NCI-H1092 treated with DMSO at 0.1 percent for 48 hours (cell line): ENCODE measurements at regions not wholly inside any gene's neighbourhood (a gene's known extent, or its start where the extent isn't known, plus 50 kb on each side); places are given as distances from the start of the nearest gene placed in this dataset.
"Not testable (repeated sequence)": the region's sequence is repeated elsewhere in the genome, so short reads cannot be mapped to it uniquely, and the experiment has no call there.

Experiments used
- DNase-seq: peaks from one replicate; lab custom pipeline; 2025; lab: John Stamatoyannopoulos, UW

DNA sequence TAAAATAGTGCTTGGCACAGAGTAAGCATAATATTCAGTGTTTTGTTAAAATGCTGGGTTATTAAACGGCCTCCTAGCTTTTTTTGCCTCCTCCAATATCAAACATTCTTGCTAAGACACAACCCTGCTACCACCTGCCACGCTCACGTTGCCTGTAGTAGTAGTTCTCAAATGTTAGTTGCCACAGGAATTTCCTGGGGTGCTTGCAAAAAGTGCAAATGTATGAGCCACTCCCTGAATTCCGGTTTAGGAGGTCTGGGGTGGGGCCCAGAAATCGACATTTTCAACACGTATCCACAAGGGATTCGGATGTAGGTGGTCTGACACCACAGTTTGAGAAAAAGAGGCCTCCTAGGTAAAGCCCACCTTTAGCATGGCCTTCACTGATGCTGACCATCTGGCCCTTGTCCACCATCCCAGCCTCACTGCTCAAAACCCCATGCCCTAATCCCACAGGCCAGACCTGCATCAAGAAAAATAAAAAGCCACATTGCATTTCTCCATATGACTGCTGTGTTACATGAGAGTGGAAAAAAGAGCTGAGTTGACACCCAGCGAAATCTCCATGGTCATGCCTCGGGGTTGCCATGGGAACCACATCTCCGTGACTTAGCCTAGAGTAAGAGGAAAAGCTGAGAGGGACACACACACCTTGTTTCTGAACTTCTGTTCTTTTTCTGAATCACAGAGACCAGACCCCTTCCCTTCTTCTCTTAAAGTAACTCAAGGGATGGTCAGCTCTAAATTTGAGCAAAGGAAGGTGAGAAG lies 116.4 kb upstream of the HES1 start:
- no peak for DNase-seq

DNA sequence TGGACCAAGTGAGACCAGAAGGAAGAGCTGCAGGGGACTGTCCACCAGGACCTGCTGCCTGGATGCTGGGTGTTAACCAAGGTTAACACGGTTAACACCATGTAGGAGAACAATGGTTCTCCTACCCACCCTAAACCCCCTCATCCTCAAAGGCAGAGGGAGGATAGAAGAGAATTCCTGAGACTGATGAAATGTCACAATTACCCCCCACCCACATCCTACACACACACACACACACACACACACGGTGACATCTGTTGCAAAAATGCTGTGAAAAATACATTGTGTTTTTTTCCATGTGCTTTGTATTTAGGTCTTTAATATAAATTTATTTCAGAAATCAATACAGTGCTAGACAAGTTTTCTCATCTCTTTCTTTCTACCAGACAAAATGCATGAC lies 113.9 kb upstream of the HES1 start:
- DNase-seq, result no peak

DNA sequence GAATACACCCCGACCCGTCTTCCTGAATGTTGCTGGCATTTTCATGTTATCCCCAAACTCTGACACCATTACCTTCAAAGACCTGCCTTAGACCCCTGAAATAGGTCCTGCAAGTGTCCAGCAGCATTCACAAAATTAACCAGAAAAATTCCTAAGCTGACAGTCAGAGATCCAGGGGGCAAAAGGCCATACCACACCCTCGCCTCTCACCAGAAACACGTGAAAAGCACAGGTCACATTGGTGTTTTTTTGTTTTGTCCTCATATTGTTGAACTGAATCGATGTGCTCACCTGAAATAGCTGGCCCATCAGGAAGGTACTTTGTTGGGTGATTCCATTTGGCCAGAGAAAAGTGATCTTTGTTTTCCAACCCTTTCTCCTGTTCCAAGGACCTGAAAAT lies 113.1 kb upstream of the HES1 start:
- DNase-seq, result no peak

DNA sequence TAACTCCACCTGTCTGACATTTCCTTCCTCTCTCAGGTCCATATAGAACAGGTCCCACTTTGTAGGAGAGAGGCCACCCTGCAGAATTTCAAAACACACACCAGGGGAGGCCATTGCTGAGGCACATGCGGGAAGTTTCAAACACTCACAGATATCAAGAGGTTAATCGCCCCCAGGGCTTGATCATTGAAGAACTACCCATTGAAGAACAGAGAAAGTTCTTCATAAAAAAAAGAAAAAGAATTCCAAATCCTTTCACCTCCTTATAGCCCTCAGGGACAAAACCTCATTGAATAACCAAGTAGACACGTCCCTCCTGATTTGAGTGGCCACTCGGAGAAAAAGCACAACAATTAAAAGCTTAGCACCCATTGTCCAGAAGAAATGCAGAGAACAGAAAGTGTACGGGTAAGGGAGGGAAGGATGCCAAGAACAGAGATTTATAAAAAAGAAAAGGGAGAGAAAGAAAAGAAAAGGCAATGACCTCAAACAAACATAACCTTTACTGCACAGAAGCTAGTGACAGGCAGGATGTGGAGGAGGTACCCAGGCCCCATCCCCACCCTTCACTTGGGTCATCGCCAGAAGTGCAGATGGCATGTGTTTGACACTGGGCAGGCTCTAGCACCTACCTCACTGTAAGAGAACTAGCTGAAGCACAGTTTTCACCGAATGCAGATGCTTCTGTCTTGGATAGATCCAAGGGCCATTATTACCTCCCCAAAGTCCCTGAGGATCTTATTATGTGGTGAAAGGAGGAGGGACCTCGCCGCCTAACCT lies 112.3 kb upstream of the HES1 start:
- peak; percentile 71 for DNase-seq

DNA sequence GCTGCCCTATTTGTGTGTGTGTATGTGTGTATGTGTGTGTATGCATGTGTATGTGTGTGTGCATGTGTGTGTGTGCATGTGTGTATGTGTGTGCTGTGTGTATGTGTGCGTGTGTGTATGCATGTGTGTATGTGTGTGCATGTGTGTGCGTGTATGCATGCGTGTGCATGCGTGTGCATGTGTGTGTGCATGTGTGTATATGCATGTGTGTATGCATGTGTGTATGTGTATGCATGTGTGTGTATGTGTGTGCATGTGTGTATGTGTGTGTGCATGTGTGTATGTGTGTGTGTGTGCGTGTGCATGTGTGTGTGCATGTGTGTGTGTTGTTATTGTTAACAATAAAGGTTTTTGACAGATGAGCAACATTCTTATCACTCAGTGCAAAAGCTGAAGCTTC lies 110.8 kb upstream of the HES1 start:
- no peak for DNase-seq

DNA sequence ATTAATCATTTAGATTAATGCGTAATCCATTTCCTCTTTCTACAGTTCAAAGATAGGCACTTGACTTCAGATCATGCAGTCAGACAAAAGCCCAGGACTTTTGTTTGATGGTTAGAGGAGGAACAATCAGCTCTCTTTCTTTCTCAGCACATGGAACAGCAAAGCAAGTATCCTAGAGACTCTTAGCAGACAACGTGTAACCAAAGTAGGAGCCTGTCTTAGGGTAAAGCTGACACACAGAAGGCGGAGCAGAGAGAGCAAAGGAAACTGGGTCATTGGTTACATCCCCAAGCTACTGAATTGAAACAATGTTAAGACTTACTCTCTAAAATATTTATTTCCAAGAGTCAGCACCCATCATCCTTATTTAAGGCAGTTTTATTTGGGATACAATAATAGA lies 110.0 kb upstream of the HES1 start:
- DNase-seq, result no peak

DNA sequence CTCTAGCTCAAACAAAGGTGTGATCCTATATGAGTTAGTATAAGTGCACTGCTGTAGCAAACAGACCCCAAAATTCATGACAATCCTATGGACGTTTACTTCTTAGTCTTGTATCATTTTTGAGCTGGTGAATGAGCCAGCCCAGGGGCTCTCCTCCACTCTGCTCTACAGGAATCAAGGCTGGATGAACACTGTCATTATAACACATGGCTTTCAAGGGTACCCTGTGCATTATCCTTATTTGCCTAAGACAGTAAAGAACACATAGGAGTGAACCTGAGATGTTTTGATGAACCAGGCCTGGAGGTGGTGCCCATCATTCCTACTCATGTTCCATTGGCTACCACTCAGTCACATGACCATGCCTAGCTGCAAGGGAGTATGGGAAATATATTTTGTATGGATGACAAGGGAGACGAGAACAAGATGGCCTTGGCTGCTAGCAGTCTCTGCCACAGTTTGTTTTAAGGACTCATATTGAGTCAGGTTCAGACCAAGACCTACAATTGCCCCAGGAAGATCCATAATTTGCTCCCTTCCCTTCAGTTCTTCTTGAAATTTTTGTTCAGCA lies 107.4 kb upstream of the HES1 start:
- DNase-seq, result no peak

DNA sequence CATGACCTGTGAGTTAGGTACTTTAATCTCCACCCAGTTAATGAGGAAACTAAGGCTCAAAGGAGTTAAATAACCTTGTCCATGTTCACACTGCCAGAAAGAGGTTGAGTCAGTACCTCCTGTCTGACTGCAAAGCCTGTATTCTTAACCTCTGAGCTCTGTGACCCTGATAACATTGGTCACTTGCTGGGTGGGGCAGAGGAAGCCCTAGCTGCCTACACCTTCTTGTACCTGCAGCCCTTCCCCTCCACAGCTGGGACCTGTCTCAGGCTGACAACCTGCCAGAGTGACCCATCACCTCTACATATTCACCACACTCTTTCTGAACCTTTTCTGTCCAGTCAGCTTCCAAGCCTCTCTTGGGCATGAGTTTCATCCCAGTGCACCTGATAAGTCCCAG lies 106.1 kb upstream of the HES1 start:
- no peak for DNase-seq

DNA sequence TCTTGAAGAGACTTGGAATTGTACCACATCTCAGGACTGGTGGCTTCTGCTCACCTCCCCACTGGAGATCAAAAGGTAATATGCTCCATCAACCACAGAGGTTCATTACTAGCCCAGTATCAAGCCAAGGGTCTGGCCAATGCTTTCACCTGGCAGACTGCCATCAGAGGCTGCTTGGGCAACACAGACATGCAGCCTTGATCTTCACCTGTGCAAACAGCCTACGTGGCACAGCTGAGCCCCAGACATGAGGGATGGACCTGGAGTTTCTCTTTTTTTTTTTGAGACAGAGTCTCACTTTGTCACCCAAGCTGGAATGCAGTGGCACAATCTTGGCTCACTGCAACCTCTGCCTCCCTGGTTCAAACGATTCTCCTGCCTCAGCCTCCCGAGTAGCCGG lies 105.6 kb upstream of the HES1 start:
- DNase-seq, result peak; percentile 52

DNA sequence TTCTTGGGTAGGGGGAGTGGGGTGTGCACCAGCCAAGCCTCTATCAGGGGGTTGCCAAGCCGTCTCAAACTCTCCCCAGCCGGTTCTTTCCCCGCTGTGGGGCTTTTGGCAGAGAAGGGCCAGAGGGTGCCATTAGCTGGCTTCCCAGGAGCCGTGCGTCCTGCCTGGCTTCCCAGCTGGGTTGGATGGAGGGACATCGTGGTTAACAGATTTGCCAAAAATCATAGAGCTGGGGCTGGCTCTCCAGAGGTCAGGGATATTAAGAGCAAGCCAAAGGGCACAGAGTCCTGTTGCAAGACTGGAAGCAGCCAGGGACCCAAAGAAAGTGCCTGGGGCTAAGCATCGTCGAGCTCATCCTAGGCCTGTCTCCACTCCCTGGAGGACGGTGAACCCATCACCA lies 104.6 kb upstream of the HES1 start:
- no peak for DNase-seq

DNA sequence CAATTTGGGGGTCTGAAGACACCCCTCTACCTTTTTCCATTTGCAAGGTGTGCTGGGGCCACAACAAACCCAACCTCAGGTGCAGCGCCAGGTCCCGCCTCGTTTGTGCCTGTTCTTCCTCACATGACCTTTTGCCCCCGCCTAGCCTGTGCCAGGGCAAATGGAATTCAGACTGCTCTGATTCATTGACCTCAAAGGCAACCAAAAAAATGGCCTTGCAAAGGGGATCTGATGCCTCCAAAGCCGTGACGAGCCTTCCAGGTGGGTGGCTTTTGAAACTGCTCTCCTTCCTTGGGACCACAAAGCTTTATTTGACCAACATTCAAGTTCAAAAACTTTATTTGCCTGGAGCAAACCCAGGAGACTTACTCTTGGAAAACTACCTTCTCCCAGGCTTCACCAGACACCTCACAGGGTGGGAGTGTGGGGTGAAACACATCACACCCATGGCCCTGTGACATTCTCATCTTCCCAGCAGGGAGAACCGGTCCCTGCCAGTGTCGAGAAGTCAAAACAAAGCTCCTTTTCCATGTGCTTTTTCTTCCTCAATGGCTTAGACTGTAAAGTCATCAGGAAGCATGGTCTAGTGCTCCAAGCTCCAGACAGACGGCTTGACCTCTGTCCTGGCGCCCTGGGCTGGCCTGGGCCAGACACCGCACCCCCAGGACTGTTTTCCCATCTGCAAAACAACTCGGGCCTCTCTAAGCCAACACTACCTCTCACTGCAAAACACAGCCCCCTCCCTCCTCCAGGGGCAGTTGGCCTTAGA lies 103.9 kb upstream of the HES1 start:
- no peak for DNase-seq

DNA sequence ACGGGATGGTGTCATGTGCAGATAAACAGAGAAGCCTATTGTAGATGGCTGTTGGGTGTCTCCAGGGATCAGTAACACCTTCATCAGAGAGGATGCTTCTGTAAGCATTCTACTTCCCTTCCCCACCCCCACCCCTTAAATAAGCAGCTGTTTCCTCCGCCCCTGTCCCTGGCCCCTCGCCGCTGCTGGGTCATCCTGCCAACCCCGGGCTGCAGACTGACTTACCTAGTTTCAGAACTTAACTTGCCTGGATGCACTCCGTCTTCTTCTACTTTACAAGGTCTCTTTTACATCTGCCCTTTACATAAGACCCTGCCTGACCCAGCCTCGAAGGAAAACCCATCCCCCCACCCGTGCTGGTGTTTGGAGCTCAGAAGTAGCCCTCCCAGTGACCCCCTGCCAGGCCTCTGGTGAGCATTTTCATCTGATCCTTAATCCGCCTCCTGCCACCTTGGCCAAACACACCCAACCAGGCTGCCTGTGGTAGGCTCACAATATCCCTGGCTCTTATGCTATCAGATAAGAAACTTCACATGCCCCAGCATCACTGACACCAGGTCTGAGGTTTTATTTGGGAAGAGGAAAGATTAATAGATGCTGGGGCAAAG lies 103.0 kb upstream of the HES1 start:
- no peak for DNase-seq

DNA sequence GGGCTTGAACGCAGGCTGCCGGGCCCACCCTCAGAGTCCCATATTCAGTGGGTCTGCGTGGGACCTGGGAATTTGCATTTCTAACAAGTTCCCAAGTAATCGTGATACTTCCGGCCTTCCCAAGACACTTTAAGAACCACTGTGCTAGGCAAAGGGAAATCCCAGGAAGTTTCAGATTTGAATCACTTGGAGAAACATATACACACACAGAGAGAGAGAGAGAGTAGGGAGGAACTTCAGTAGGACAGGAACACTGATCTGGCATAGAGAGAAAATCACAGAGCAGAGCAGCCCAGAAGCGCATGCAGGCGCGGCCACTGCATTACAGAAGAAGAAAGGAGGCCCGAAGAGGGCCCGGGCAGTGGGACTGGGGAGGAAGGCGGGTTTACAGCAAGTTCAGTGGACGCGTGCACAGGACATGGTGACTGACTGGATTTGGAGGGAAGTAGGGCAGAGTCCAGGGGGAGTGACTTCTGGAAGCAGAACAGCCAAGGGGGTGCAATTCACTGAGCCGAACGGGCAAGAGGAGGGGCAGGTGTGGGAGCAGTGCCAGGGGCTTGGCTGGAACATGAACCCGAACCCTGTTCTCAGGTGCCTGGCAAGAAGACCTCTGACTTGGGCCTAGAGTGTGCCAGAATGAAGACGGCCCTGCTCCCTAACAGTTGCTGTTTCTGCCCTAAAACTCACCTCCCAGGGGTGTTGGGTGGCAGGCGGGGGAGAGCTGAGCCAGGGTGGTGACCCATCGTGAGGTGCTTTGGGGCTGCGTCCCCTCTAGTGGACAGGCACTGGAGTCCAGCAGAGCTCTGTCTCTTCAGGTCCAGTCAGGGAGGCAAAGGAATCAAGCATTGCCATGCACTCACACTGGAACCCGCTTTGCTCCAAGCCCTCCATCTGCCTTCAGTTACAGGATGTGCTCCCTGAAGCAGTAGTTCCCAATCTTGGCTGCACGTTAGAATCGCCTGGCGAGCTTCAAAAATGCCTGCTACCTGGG lies 101.3 kb upstream of the HES1 start:
- no peak for DNase-seq

DNA sequence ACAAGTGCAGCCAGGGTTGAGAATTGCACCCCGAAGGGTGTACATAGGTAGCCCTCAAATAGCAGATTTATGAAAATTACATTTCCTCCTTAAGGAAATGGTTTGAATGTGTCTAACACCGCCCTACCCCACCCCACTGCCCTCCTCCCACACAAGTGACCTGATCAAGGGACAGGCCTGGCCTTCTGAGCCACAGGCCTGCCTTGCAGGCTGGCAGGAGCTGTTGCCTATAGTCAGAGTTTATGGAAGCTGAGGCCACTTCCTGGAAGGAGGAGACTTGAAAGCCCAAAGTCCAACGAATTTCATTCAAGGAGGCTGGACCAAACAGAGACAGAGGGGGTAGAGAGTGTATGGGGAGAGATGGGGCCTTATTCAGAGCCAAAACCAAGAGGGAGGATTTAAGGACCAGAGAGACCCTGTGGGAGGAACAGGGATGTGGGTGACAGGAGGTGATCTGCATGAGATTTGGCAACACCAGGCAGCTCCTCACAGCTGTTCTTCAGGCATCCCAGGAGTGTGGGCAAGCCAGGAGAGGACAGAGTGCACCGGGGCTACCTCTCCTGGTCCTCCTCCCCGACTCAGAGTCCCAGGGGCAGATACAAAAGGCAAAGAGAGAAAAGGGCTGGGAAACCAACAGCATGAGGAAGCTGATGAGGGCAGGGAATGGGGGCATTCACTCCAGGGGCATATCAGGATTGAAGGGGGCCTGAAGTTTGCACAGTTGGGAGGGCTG lies 100.4 kb upstream of the HES1 start:
- DNase-seq, result no peak

DNA sequence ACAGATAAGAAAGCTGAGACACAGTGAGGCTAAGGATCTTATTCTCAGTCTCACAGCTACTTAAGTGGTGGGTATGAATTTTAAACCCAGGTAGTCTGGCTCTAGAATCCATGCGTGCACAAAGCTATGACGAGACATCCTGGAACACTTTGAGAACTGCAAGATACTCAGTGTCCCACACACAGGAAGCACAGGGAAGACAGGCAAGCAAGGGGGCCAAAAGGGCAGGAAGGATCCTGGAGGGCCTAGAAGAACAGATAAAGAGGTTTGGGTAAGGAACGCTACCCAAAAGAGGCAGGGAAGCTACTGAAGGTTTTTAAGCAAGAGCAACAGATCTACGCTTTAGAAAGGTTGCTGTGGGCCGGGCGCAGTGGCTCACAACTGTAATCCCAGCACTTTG lies 99.1 kb upstream of the HES1 start:
- no peak for DNase-seq

DNA sequence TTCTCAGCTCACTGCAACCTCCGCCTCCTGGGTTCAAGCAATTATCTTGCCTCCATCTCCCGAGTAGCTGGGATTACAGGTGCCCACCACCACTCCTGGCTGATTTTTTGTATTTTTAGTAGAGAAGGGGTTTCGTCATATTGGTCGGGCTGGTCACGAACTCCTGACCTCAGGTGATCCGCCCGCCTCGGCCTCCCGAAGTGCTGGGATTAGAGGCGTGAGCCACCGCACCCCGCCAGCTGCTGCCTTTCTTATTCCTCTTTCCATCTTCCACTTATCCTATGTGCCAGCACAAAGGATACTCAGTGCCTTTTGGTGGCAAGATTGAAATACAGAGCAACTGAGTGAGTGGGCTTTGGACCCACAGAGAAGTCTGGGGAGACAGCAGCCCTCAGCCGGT lies 97.6 kb upstream of the HES1 start:
- DNase-seq, result not testable (repeated sequence)

DNA sequence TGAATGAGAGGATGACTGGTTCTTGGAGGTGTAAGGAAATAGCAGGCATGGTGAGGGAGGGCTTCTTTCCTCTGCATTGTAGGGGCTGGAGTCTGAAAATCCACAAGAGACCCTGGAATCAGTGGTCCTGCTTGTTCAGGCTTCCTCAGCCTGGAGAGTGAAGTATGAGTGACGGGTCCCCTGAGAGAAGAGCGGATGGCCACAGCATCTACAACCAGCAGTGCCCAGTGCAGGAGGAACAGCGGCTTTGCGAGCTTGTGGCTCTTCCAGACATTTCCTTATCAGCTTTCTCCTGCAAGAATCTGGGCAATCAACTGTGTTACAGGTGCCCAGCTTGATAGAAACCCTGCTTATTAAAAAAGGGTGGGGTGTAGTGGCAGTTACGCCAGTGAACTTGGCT lies 97.0 kb upstream of the HES1 start:
- DNase-seq, result no peak

DNA sequence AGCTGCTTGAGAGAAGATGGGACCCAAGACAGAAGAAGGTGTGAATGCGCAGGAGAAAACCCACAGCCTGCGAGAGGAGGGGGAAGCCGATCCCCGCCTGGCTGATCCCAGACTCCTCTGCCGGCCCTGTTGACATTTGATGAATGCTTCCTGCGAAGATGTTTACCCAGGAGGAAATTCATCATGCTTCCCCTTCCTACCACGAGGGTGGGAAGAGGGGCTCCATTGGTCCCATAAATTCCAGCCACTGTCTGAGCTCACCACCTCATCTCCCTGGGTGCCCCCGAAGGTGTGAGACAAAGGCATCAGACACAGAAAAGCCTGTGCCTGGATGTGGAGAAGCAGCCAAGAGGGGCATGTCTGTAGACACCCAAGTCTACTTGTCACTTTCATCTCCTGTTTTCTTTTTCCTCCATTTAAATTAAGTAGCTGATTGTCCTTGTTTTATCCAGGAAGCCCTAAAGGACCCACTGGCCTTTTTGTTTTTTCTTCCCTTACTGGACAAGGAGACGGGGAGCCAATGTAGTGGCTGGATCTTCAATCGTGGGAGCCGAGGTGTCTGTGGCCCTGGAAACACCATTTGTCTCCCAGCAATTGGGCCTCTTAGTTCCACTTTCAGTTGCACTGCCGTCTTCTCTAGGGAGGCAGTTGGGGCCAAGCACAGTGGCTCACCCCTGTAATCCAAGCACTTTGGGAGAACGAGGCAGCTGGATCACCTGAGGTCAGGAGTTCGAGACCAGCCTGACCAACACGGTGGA lies 95.3 kb upstream of the HES1 start:
- no peak for DNase-seq

DNA sequence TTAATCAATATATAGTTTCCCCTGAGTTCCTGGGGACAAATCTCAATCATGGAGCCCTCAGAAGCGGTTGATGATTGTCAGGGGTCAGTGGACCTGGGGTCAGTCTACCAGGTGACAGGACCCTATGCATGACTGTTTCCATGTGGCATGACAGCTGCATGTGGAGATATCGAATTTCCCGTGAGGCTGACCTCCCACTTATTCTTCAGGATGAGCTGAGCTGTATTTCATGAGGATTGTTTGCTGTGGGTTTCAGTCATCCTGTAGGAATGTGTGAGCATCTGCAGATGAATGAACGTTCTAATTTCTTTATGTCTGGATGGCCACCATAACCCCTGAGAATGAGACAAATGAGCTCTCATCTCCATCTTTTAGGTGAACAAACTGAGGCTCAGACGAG lies 93.0 kb upstream of the HES1 start:
- no peak for DNase-seq
